Type B pancreatic cell (in vitro differentiated cells): ENCODE measurements at regions not wholly inside any gene's neighbourhood (a gene's known extent, or its start where the extent isn't known, plus 50 kb on each side); places are given as distances from the start of the nearest gene placed in this dataset.

Experiments
- DNase-seq: peaks from one replicate; pipeline ENCODE4 v3.0.0; 2021; ENCODE audit warnings: mixed read lengths; ENCODE audit not compliant: unreplicated experiment; ENCODE audit errors: extremely low spot score
- H3K27ac Mint-ChIP-seq: 2 replicates; pipeline ENCODE4 v1.8.0; 2021; ENCODE audit warnings: mild to moderate bottlenecking, mixed read lengths
- H3K27me3 Mint-ChIP-seq: 2 replicates; pipeline ENCODE4 v1.8.0; 2021; ENCODE audit warnings: mixed read lengths
- H3K36me3 Mint-ChIP-seq: 2 replicates; pipeline ENCODE4 v1.8.0; 2021; ENCODE audit warnings: mixed read lengths
- H3K4me1 Mint-ChIP-seq: one replicate; pipeline ENCODE4 v1.8.0; 2021; ENCODE audit warnings: mixed read lengths; ENCODE audit not compliant: unreplicated experiment
- H3K4me3 Mint-ChIP-seq: 2 replicates; pipeline ENCODE4 v1.8.0; 2021; ENCODE audit warnings: mild to moderate bottlenecking, mixed read lengths
- H3K9me3 Mint-ChIP-seq: 2 replicates; pipeline ENCODE4 v1.8.0; 2021; ENCODE audit warnings: mixed read lengths
- TF ChIP-seq, protein P1 (sequence below): fragments of 200-600 bp; sonication (generic); conservative IDR thresholded peaks from 2 replicates; pipeline ENCODE4 v1.5.0; 2021; ENCODE audit warnings: antibody characterized with exemption, mild to moderate bottlenecking

DNA sequence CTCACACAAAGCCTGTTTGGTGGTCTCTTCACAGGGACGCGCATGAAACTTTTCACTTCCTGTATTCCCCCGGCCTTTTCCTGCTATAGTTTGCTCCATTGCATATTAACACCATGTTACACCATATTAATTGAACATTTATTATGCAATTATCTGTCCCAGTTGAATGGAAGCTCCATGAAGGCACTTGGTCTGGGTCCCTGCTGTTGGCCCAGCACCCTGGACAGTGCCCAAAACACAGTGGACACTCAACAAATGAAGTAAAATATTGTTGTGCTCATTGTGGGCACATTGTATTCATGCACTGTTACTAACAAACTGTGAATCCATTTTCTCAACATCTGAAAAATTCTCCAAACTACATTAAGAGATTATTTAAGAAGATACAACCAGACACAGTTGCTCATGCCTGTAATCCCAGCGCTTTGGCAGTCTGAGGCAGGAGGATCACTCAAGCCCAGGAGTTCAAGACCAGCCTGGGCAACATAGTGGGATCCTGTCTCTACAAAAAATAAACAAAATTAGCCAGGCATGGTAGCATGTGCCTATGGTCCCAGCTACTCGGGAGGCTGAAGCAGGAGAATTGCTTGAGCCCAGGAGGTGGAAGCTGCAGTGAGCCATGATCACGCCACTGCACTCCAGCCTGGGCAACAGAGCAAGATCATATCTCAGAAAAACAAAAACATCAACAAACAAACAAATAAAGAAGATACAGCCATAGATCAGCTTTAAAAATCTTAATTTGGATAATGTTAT lies 292.7 kb upstream of the TENM3 start:
- no peak for DNase-seq
- TF ChIP-seq, protein P1, sequence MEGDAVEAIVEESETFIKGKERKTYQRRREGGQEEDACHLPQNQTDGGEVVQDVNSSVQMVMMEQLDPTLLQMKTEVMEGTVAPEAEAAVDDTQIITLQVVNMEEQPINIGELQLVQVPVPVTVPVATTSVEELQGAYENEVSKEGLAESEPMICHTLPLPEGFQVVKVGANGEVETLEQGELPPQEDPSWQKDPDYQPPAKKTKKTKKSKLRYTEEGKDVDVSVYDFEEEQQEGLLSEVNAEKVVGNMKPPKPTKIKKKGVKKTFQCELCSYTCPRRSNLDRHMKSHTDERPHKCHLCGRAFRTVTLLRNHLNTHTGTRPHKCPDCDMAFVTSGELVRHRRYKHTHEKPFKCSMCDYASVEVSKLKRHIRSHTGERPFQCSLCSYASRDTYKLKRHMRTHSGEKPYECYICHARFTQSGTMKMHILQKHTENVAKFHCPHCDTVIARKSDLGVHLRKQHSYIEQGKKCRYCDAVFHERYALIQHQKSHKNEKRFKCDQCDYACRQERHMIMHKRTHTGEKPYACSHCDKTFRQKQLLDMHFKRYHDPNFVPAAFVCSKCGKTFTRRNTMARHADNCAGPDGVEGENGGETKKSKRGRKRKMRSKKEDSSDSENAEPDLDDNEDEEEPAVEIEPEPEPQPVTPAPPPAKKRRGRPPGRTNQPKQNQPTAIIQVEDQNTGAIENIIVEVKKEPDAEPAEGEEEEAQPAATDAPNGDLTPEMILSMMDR, result no peak
- Mint-ChIP-seq H3K27me3 (no peaks in the 10 kb centered on the region), H3K36me3 (no peaks in the 10 kb centered on the region), H3K4me3 (no peak overlapping the region), H3K4me1 (peaks cover 9% of the 10 kb centered on the region), H3K9me3 (no peaks in the 10 kb centered on the region), H3K27ac (no peak overlapping the region)

DNA sequence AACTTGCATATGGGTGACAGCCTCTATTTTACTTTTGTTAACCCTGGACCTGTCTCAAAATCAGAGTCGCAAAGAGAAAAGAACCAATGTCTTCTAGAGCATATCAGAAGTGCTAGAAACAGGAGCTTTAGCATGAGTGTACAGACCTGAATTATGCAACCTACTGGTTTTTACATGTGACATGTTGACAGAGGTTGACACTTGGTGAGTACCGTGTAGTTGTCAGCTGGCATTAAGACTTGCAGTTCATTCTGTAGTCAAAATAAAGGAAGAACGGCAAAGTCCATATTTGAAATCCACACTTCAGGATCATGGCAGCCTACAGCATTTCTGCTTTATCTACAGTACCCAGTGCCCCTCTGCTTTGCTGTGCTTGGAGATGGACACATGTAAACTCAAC lies 291.9 kb upstream of the TENM3 start:
- Mint-ChIP-seq H3K27ac (no peak overlapping the region), H3K4me3 (no peak overlapping the region), H3K36me3 (no peaks in the 10 kb centered on the region), H3K27me3 (no peaks in the 10 kb centered on the region), H3K4me1 (peaks cover 9% of the 10 kb centered on the region), H3K9me3 (no peaks in the 10 kb centered on the region)
- TF ChIP-seq, protein P1, result no peak
- DNase-seq, result no peak

DNA sequence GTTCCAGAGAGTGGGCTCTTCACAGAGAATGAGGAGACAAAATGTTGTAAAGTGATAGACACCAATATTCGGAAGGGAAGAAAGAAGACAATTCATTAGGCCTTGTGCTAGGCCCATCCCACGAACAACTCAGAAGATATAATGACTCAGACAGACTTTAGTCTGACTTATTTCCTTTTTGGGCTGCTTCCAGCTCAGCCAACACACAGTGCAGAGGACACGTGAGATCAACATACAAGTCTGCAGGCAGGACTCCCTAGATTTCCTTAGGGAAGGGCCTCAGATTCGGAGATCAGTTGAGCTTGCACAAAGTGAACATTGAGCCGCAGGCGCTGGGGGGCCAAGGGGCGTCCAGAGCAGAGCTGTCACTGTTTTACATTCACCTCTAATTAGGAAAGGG lies 290.7 kb upstream of the TENM3 start:
- Mint-ChIP-seq H3K27ac (no peak overlapping the region), H3K36me3 (no peaks in the 10 kb centered on the region), H3K4me3 (no peak overlapping the region), H3K9me3 (no peaks in the 10 kb centered on the region), H3K4me1 (peaks cover 18% of the 10 kb centered on the region), H3K27me3 (no peaks in the 10 kb centered on the region)
- no peak for DNase-seq
- TF ChIP-seq, protein P1, result no peak

DNA sequence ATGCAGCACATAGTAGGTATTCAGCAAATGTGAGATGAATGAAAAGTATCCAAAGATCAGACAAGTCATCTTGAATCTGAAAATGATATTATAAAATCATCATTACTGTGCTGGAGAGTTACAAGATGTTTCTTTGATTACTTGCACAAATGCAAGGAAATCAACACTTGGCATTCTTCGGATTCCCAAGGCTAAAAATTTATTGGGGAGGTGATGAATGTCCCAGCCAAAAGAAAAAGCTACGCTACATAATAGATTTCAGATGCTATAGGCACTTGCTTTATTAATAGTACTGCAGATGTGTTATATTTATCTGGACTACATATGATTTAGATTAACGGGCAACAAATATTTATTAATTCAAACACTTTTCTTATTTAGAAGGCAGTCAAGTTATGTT lies 286.7 kb upstream of the TENM3 start:
- TF ChIP-seq, protein P1, result no peak
- no peak for DNase-seq
- Mint-ChIP-seq H3K27ac (no peak overlapping the region), H3K4me3 (no peak overlapping the region), H3K4me1 (peaks cover 19% of the 10 kb centered on the region), H3K27me3 (no peaks in the 10 kb centered on the region), H3K36me3 (no peaks in the 10 kb centered on the region), H3K9me3 (no peaks in the 10 kb centered on the region)

DNA sequence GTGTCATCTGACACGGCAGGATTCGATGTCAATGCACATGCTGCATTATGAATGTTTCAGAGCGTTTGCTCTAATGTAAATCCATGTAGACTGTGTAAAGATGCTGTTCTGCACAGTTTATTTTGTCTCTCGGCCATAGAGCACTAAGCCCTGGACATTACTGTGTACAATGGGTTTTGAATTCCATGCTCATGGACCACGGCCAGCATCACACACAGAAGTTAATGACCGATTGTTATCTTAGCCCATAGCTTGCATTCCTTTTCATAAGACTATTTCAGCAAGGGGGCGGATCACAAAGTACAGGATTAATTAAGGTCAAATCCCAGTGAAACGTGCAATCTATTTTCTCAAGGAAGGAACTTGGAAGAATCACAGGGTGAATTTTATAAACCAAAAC lies 286.1 kb upstream of the TENM3 start:
- TF ChIP-seq, protein P1, result no peak
- no peaks in the 10 kb centered on the region for H3K36me3 Mint-ChIP-seq
- H3K4me1 Mint-ChIP-seq, result peaks cover 19% of the 10 kb centered on the region
- no peaks in the 10 kb centered on the region for H3K9me3 Mint-ChIP-seq
- no peak overlapping the region for H3K4me3 Mint-ChIP-seq
- DNase-seq, result no peak
- no peak overlapping the region for H3K27ac Mint-ChIP-seq
- H3K27me3 Mint-ChIP-seq, result no peaks in the 10 kb centered on the region
